NCI-H82 (cell line): ENCODE measurements at regions not wholly inside any gene's neighbourhood (a gene's known extent, or its start where the extent isn't known, plus 50 kb on each side); places are given as distances from the start of the nearest gene placed in this dataset.
"Not testable (repeated sequence)": the region's sequence is repeated elsewhere in the genome, so short reads cannot be mapped to it uniquely, and the experiment has no call there.

Experiments
- DNase-seq: peaks from one replicate; lab custom pipeline; 2025; lab: John Stamatoyannopoulos, UW

GRCh38 chr3:34109846-34110245 lies 311.4 kb downstream of the PDCD6IP start:
- DNase-seq: no peak

- no peak for DNase-seq
Observed at GRCh38 chr3:34111361-34111760, 312.9 kb downstream of the PDCD6IP start.

- DNase-seq: not testable (repeated sequence)
Observed at GRCh38 chr3:34112261-34112660, 313.8 kb downstream of the PDCD6IP start.

GRCh38 chr3:34131091-34131490 lies 332.7 kb downstream of the PDCD6IP start:
- no peak for DNase-seq

GRCh38 chr3:34132069-34132692 lies 333.8 kb downstream of the PDCD6IP start:
- DNase-seq: peak; percentile 64

GRCh38 chr3:34139566-34139965 lies 341.1 kb downstream of the PDCD6IP start:
- no peak for DNase-seq

- DNase-seq: no peak
Observed at GRCh38 chr3:34140616-34141015, 342.2 kb downstream of the PDCD6IP start.

GRCh38 chr3:34141841-34142337 lies 343.5 kb downstream of the PDCD6IP start:
- DNase-seq: no peak

GRCh38 chr3:34145796-34146195 lies 347.4 kb downstream of the PDCD6IP start:
- no peak for DNase-seq

- DNase-seq: peak; percentile 4
Observed at GRCh38 chr3:34146596-34146995, 348.2 kb downstream of the PDCD6IP start.

GRCh38 chr3:34150992-34151391 lies 352.6 kb downstream of the PDCD6IP start:
- no peak for DNase-seq

GRCh38 chr3:34152656-34153055 lies 354.2 kb downstream of the PDCD6IP start:
- no peak for DNase-seq

- DNase-seq: no peak
Observed at GRCh38 chr3:34155108-34155507, 356.7 kb downstream of the PDCD6IP start.

GRCh38 chr3:34155666-34156065 lies 357.2 kb downstream of the PDCD6IP start:
- no peak for DNase-seq

GRCh38 chr3:34157491-34157890 lies 359.1 kb downstream of the PDCD6IP start:
- no peak for DNase-seq

- no peak for DNase-seq
Observed at GRCh38 chr3:34159613-34160420, 361.4 kb downstream of the PDCD6IP start.

GRCh38 chr3:34169636-34170035 lies 371.2 kb downstream of the PDCD6IP start:
- DNase-seq: not testable (repeated sequence)

GRCh38 chr3:34174740-34175139 lies 376.3 kb downstream of the PDCD6IP start:
- DNase-seq: no peak

GRCh38 chr3:34175636-34176176 lies 377.3 kb downstream of the PDCD6IP start:
- no peak for DNase-seq

GRCh38 chr3:34176723-34177122 lies 378.3 kb downstream of the PDCD6IP start:
- no peak for DNase-seq

GRCh38 chr3:34178415-34178814 lies 380.0 kb downstream of the PDCD6IP start:
- DNase-seq: no peak

- DNase-seq: no peak
Observed at GRCh38 chr3:34179716-34180115, 381.3 kb downstream of the PDCD6IP start.

- no peak for DNase-seq
Observed at GRCh38 chr3:34180532-34180931, 382.1 kb downstream of the PDCD6IP start.
